PC-3 (cell line): ENCODE measurements at regions not wholly inside any gene's neighbourhood (a gene's known extent, or its start where the extent isn't known, plus 50 kb on each side); places are given as distances from the start of the nearest gene placed in this dataset.

Source experiments
- ATAC-seq: fragments of 200-7000 bp; cut with Tn5 transposase; 2 replicates; pipeline ENCODE4 v1.9.1; 2020; ENCODE audit warnings: mild to moderate bottlenecking, moderate library complexity
- BruUV-seq: library from RNA; stranded (reverse); fragments of 400-500 nt; replicated peaks from 2 replicates; lab custom pipeline; 2021; lab: Mats Ljungman, UMichigan
- CTCF ChIA-PET: fragments of 300-600 bp; sonication (Branson Sonifier 250); formaldehyde crosslinking; loops from one replicate; lab custom pipeline; 2022; ENCODE audit warnings: antibody characterized with exemption; lab: Charles Lee
- POLR2A ChIA-PET: fragments of 300-600 bp; sonication (Branson Sonifier 250); formaldehyde crosslinking; loops from one replicate; lab custom pipeline; 2022; ENCODE audit warnings: antibody characterized with exemption; ENCODE audit not compliant: unreplicated experiment; lab: Charles Lee
- DNase-seq: peaks from one replicate; pipeline ENCODE4 v3.0.0-alpha.2; 2015
- H2AFZ ChIP-seq: fragments of 300-600 bp; sonication (generic); 2 replicates; pipeline ENCODE4 v1.6.0; 2016; ENCODE audit warnings: antibody characterized with exemption, low read length
- H3F3A ChIP-seq: fragments of 300-600 bp; sonication (generic); one replicate; pipeline ENCODE4 v1.6.0; 2017; ENCODE audit warnings: antibody characterized with exemption, low read length, control low read depth, mild to moderate bottlenecking; ENCODE audit not compliant: unreplicated experiment
- H3K27ac ChIP-seq: fragments of 300-600 bp; sonication (generic); 2 replicates; pipeline ENCODE4 v1.5.1; 2016; ENCODE audit warnings: mild to moderate bottlenecking, low read length
- H3K27me3 ChIP-seq: fragments of 300-600 bp; sonication (generic); 2 replicates; pipeline ENCODE4 v1.6.1; 2016; ENCODE audit warnings: low read length, mixed read lengths
- H3K36me3 ChIP-seq: fragments of 300-600 bp; sonication (generic); 2 replicates; pipeline ENCODE4 v1.6.1; 2016; ENCODE audit warnings: low read depth, mixed run types, low read length, mixed read lengths
- H3K4me1 ChIP-seq: fragments of 300-600 bp; sonication (generic); 2 replicates; pipeline ENCODE4 v1.5.1; 2016; ENCODE audit warnings: low read length; ENCODE audit not compliant: insufficient read depth
- H3K4me2 ChIP-seq: fragments of 300-600 bp; sonication (generic); 2 replicates; pipeline ENCODE4 v1.6.0; 2016; ENCODE audit warnings: low read length
- H3K4me3 ChIP-seq: fragments of 300-600 bp; sonication (generic); 2 replicates; pipeline ENCODE4 v1.5.1; 2016; ENCODE audit warnings: mild to moderate bottlenecking, low read length, mixed read lengths
- H3K79me2 ChIP-seq: fragments of 300-600 bp; sonication (generic); 2 replicates; pipeline ENCODE4 v1.6.1; 2017; ENCODE audit warnings: low read length, mixed read lengths
- H3K9ac ChIP-seq: fragments of 300-600 bp; sonication (generic); 2 replicates; pipeline ENCODE4 v1.6.0; 2016; ENCODE audit warnings: mild to moderate bottlenecking, low read length
- H3K9me2 ChIP-seq: fragments of 300-600 bp; sonication (generic); replicated peaks from 2 replicates; pipeline ENCODE4 v1.6.1; 2016; ENCODE audit warnings: mixed run types, low read length, mixed read lengths
- H3K9me3 ChIP-seq: fragments of 300-600 bp; sonication (generic); 2 replicates; pipeline ENCODE4 v1.6.1; 2016; ENCODE audit warnings: low read length, mixed read lengths
- H4K20me1 ChIP-seq: fragments of 300-600 bp; sonication (generic); 2 replicates; pipeline ENCODE4 v1.6.1; 2016; ENCODE audit warnings: low read length, mixed read lengths
- CTCF ChIP-seq: fragments of 300-600 bp; sonication (generic); conservative IDR thresholded peaks from 2 replicates; pipeline ENCODE4 v1.5.1; 2017; ENCODE audit warnings: antibody characterized with exemption, low read depth, mild to moderate bottlenecking, low read length
- EZH2 ChIP-seq: fragments of 300-600 bp; sonication (generic); IDR thresholded peaks from one replicate; pipeline ENCODE4 v1.6.1; 2017; ENCODE audit warnings: antibody characterized with exemption, mild to moderate bottlenecking, low read length; ENCODE audit not compliant: unreplicated experiment
- EZH2phosphoT487 ChIP-seq: fragments of 300-600 bp; sonication (generic); IDR thresholded peaks from 2 replicates; pipeline ENCODE4 v1.6.1; 2018; ENCODE audit warnings: mild to moderate bottlenecking, antibody characterized with exemption, low read length, borderline replicate concordance
- intact Hi-C: fragments of 100-400 bp; cut with micrococcal nuclease; formaldehyde crosslinking; loops from 2 replicates; pipeline ENCODE4 v1.9.0; 2023

GRCh38 chr10:125494651-125495239, 188.2 kb downstream of the TEX36 start:
- H2AFZ ChIP-seq: no peak overlapping the region
- DNase-seq: no peak
- no peaks in the 10 kb centered on the region for H4K20me1 ChIP-seq
- POLR2A ChIA-PET: no interaction called here
- H3K36me3 ChIP-seq: no peaks in the 10 kb centered on the region
- TF ChIP-seq EZH2phosphoT487: no peak
- TF ChIP-seq CTCF: no peak
- no peak for TF ChIP-seq EZH2
- H3K9me2 ChIP-seq: no peaks in the 10 kb centered on the region
- no peak overlapping the region for H3K4me2 ChIP-seq
- no peak overlapping the region for H3K27ac ChIP-seq
- H3K9me3 ChIP-seq: no peaks in the 10 kb centered on the region
- CTCF ChIA-PET: no interaction called here
- H3K79me2 ChIP-seq: no peaks in the 10 kb centered on the region
- intact Hi-C loops: no loop called here
- no peak for ATAC-seq
- no peak overlapping the region for H3K9ac ChIP-seq
- no peaks in the 10 kb centered on the region for H3K4me1 ChIP-seq
- H3K4me3 ChIP-seq: no peak overlapping the region
- peaks cover 78% of the 10 kb centered on the region for H3K27me3 ChIP-seq
- H3F3A ChIP-seq: no peaks in the 10 kb centered on the region
- no TSS peak for BruUV-seq

DNA sequence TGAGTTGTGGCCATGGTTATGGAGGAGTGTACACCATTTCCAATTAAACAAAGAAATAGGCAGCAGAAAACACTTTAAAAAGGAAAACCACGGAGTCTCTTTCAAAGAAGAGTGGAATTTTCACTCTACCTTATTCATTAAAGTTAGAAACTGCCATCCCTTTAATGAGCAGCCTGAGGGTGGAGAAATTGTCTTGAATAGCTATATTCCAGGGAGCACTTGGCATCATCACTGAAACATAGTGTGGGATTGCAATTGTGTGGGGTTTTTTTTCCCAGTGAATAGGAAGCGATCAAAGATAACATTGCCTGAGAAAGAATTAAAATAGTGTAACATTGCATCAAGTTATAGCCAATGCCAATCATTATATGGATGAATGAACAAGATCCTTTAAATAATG, 191.6 kb downstream of the TEX36 start:
- BruUV-seq: no TSS peak
- no peaks in the 10 kb centered on the region for H3K9me3 ChIP-seq
- intact Hi-C loops: no loop called here
- no peak for TF ChIP-seq EZH2phosphoT487
- TF ChIP-seq CTCF: no peak
- TF ChIP-seq EZH2: no peak
- H3F3A ChIP-seq: no peaks in the 10 kb centered on the region
- DNase-seq: no peak
- H3K27me3 ChIP-seq: peaks cover 64% of the 10 kb centered on the region
- H2AFZ ChIP-seq: no peak overlapping the region
- H3K79me2 ChIP-seq: no peaks in the 10 kb centered on the region
- H4K20me1 ChIP-seq: no peaks in the 10 kb centered on the region
- CTCF ChIA-PET: interaction anchor here (0.7 kb wide), 1 partner anchor 499 kb away, joined by 3 read pairs; no protein-coding TSS in a partner anchor
- H3K27ac ChIP-seq: no peak overlapping the region
- ATAC-seq: no peak
- no peak overlapping the region for H3K4me2 ChIP-seq
- no peaks in the 10 kb centered on the region for H3K9me2 ChIP-seq
- no peak overlapping the region for H3K9ac ChIP-seq
- no peaks in the 10 kb centered on the region for H3K36me3 ChIP-seq
- POLR2A ChIA-PET: no interaction called here
- no peak overlapping the region for H3K4me3 ChIP-seq
- no peaks in the 10 kb centered on the region for H3K4me1 ChIP-seq

DNA sequence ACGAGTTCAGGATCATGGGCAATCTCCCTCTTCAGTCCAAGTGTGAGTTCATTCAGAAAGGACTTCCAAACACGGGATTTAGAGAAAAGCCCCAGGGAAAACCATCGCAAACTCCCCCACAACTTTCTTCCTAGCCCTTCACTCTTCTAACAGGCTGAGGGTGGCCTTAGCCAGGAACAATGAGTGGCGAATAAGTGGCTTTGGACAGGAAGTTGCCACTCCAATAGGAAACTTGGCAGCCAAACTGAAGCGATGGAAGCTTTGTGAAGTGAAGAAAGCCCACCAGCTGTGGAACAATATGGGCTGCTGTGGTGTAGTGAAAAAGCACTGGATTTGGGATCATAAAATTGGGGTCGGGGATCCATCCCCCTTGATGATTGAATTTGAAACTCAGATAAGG, 193.2 kb downstream of the TEX36 start:
- Histone ChIP-seq H3K36me3 (no peaks in the 10 kb centered on the region), H3K4me3 (no peak overlapping the region), H3K27ac (no peak overlapping the region), H3K9ac (no peak overlapping the region), H3K4me2 (no peak overlapping the region), H3K4me1 (no peaks in the 10 kb centered on the region), H4K20me1 (no peaks in the 10 kb centered on the region), H3K9me2 (no peaks in the 10 kb centered on the region), H3K79me2 (no peaks in the 10 kb centered on the region), H3K9me3 (no peaks in the 10 kb centered on the region), H3F3A (no peaks in the 10 kb centered on the region), H2AFZ (no peak overlapping the region), H3K27me3 (peaks cover 55% of the 10 kb centered on the region)
- CTCF ChIA-PET: no interaction called here
- DNase-seq: no peak
- TF ChIP-seq EZH2phosphoT487 (no peak), CTCF (no peak), EZH2 (no peak)
- BruUV-seq: no TSS peak
- POLR2A ChIA-PET: no interaction called here
- intact Hi-C loops: no loop called here
- no peak for ATAC-seq
